ENCODE measurements at regions not wholly inside any gene's neighbourhood (a gene's known extent, or its start where the extent isn't known, plus 50 kb on each side); places are given as distances from the start of the nearest gene placed in this dataset.
"Not testable (repeated sequence)": the region's sequence is repeated elsewhere in the genome, so short reads cannot be mapped to it uniquely, and the experiment has no call there.

DNA sequence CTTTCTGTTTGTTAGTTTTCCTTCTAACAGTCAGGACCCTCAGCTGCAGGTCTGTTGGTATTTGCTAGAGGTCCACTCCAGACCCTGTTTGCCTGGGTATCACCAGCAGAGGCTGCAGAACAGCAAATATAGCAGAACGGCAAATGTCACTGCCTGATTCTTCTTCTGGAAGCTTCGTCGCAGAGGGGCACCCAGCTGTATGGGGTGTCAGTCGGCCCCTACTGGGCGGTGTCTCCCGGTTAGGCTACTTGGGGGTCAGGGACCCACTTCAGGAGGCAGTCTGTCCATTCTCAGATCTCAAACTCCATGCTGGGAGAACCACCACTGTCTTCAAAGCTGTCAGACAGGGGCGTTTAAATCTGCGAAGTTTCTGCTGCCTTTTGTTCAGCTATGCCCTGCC lies 448.6 kb upstream of the UBE2E3 start:
- TF ChIP-seq, protein P1, sequence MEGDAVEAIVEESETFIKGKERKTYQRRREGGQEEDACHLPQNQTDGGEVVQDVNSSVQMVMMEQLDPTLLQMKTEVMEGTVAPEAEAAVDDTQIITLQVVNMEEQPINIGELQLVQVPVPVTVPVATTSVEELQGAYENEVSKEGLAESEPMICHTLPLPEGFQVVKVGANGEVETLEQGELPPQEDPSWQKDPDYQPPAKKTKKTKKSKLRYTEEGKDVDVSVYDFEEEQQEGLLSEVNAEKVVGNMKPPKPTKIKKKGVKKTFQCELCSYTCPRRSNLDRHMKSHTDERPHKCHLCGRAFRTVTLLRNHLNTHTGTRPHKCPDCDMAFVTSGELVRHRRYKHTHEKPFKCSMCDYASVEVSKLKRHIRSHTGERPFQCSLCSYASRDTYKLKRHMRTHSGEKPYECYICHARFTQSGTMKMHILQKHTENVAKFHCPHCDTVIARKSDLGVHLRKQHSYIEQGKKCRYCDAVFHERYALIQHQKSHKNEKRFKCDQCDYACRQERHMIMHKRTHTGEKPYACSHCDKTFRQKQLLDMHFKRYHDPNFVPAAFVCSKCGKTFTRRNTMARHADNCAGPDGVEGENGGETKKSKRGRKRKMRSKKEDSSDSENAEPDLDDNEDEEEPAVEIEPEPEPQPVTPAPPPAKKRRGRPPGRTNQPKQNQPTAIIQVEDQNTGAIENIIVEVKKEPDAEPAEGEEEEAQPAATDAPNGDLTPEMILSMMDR (conservative IDR thresholded peaks at IDR 0.05), result not testable (repeated sequence)
- not testable (repeated sequence) for TF ChIP-seq ZFX (IDR thresholded peaks at IDR 0.05)

Data from C4-2B (cell line).